ENCODE measurements at regions not wholly inside any gene's neighbourhood (a gene's known extent, or its start where the extent isn't known, plus 50 kb on each side); places are given as distances from the start of the nearest gene placed in this dataset.

GRCh38 chr12:13576935-13577500 is 380.5 kb downstream of the EMP1 start:
- no peak for TF ChIP-seq POLR2A (IDR thresholded peaks at IDR 0.05)
- no peak for TF ChIP-seq CTCF (IDR thresholded peaks at IDR 0.05)
